SK-N-SH (cell line): ENCODE measurements at regions not wholly inside any gene's neighbourhood (a gene's known extent, or its start where the extent isn't known, plus 50 kb on each side); places are given as distances from the start of the nearest gene placed in this dataset.

ENCODE experiments used
- CTCF ChIP-seq: fragments of 200-600 bp; sonication (generic); IDR thresholded peaks from 2 replicates; pipeline ENCODE4 v1.6.1; 2017; ENCODE audit warnings: antibody characterized with exemption, mild to moderate bottlenecking, moderate library complexity
- EP300 ChIP-seq, 2 experiments: IDR thresholded peaks; 2 replicates each; pipeline versions ENCODE4 v1.4.0 to v1.6.1; 2012; ENCODE audit warnings: borderline replicate concordance in 1 of 2, low read depth in 1 of 2, low read length in 1 of 2
- FOXJ3 ChIP-seq: sonication (generic); formaldehyde crosslinking; IDR thresholded peaks from 2 replicates; pipeline ENCODE4 v1.5.1; 2020; ENCODE audit warnings: mild to moderate bottlenecking, missing genetic modification reagents
- JUND ChIP-seq: IDR thresholded peaks from 2 replicates; pipeline ENCODE4 v1.4.0; 2012
- NRF1 ChIP-seq: IDR thresholded peaks from 2 replicates; pipeline ENCODE4 v1.6.1; 2012; ENCODE audit warnings: low read depth, mild to moderate bottlenecking, low read length
- POLR2AphosphoS5 ChIP-seq: IDR thresholded peaks from 2 replicates; pipeline ENCODE4 v1.6.1; 2012; ENCODE audit warnings: low read depth, low read length
- RFX5 ChIP-seq: IDR thresholded peaks from 2 replicates; pipeline ENCODE4 v1.6.1; 2012; ENCODE audit warnings: mild to moderate bottlenecking, improper control_type of control experiment, low read length
- SMC3 ChIP-seq: IDR thresholded peaks from 2 replicates; pipeline ENCODE4 v1.6.1; 2012; ENCODE audit warnings: low read depth, low read length, improper control_type of control experiment
- TAF1 ChIP-seq: IDR thresholded peaks from 2 replicates; pipeline ENCODE4 v1.6.1; 2012; ENCODE audit warnings: low read depth, mild to moderate bottlenecking, low read length, moderate library complexity, borderline replicate concordance
- TCF12 ChIP-seq: IDR thresholded peaks from 2 replicates; pipeline ENCODE4 v1.4.0; 2012
- TEAD4 ChIP-seq: IDR thresholded peaks from 2 replicates; pipeline ENCODE4 v1.4.0; 2012; ENCODE audit warnings: mild to moderate bottlenecking, borderline replicate concordance; ENCODE audit not compliant: insufficient read depth
- TF ChIP-seq, protein P1 (sequence below): IDR thresholded peaks from 2 replicates; pipeline ENCODE4 v1.6.1; 2012; ENCODE audit warnings: mild to moderate bottlenecking, low read depth, low read length, moderate library complexity

DNA sequence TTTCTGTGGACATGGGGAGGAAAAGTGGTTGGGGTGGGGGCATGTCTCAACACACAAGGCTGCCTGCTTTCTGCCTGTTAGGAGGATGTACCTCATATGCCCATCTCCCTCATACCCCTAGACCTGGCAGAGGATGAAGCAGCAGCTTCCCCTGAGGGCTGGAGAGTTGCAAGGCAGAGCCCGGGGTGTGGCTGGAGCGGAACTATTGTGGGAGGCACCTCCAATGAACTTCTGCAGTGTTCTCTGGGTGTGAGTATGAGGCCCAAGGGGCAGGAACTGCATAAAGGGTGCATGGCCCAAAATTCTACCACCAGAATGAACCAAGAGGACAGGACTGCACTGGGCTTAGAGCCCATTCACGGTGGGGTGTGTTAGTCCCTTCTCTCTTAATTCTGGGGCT is 296.3 kb upstream of the SIX2 start:
- TF ChIP-seq CTCF (no peak), TAF1 (no peak), POLR2AphosphoS5 (no peak), JUND (no peak), FOXJ3 (CRISPR knock-in tag) (no peak), EP300 (IDR thresholded peaks at IDR 0.05; ENCODE audit: borderline replicate concordance in 1 of 2, low read depth in 1 of 2, low read length in 1 of 2) (no peak), RFX5 (no peak), TEAD4 (no peak), NRF1 (no peak), SMC3 (no peak), TCF12 (no peak)
- TF ChIP-seq, protein P1, sequence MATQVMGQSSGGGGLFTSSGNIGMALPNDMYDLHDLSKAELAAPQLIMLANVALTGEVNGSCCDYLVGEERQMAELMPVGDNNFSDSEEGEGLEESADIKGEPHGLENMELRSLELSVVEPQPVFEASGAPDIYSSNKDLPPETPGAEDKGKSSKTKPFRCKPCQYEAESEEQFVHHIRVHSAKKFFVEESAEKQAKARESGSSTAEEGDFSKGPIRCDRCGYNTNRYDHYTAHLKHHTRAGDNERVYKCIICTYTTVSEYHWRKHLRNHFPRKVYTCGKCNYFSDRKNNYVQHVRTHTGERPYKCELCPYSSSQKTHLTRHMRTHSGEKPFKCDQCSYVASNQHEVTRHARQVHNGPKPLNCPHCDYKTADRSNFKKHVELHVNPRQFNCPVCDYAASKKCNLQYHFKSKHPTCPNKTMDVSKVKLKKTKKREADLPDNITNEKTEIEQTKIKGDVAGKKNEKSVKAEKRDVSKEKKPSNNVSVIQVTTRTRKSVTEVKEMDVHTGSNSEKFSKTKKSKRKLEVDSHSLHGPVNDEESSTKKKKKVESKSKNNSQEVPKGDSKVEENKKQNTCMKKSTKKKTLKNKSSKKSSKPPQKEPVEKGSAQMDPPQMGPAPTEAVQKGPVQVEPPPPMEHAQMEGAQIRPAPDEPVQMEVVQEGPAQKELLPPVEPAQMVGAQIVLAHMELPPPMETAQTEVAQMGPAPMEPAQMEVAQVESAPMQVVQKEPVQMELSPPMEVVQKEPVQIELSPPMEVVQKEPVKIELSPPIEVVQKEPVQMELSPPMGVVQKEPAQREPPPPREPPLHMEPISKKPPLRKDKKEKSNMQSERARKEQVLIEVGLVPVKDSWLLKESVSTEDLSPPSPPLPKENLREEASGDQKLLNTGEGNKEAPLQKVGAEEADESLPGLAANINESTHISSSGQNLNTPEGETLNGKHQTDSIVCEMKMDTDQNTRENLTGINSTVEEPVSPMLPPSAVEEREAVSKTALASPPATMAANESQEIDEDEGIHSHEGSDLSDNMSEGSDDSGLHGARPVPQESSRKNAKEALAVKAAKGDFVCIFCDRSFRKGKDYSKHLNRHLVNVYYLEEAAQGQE, result no peak
